HG03103 (cell line): ENCODE measurements at regions not wholly inside any gene's neighbourhood (a gene's known extent, or its start where the extent isn't known, plus 50 kb on each side); places are given as distances from the start of the nearest gene placed in this dataset.

ENCODE experiments used
- ATAC-seq: cut with Tn5 transposase; IDR thresholded peaks from one replicate; pipeline ENCODE4 v1.9.1; 2021; ENCODE audit warnings: low read depth; ENCODE audit not compliant: unreplicated experiment

DNA sequence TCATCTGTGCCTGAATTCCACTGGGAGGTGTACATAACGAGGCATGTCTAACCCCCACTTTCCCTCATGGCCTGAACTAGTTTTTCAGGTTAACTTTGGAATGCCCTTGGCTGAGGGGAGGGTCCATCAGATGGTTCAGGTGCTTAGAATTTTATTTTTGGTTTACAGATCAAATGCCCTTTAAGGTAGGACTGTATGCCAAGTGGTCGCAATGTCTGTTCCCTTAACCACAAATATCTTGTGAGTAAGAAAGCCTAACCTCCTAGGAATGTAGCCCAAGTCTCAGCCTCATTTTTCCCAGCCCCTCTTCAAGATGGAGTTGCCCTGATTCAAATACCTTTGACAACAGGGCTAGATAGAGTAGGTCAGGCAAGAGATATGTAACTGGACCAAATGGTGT lies 78.4 kb downstream of the RNASET2 start:
- no peak for ATAC-seq

DNA sequence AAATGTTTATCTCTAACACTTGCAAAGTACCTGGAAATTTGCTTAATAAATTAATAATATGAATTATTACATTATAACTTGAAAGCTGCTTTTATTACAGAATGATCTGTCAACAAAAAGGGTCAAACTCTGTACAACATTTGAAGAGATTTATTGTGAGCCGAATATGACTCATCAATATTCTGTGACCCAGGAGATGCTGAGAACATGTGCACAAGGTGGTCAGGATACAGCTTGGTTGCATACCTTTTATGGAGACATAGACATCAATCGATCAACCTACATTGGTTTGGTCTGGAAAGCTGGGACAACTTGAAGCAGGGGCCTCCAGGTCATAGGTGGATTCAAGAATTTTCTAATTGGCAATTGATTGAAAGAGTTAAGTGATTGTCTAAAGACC lies 79.0 kb downstream of the RNASET2 start:
- ATAC-seq = no peak

- ATAC-seq = no peak
Observed at GRCh38 chr6:166872531-166873009, 83.8 kb downstream of the RNASET2 start.

- no peak for ATAC-seq
Observed at GRCh38 chr6:166870602-166871208, 85.6 kb downstream of the RNASET2 start.

DNA sequence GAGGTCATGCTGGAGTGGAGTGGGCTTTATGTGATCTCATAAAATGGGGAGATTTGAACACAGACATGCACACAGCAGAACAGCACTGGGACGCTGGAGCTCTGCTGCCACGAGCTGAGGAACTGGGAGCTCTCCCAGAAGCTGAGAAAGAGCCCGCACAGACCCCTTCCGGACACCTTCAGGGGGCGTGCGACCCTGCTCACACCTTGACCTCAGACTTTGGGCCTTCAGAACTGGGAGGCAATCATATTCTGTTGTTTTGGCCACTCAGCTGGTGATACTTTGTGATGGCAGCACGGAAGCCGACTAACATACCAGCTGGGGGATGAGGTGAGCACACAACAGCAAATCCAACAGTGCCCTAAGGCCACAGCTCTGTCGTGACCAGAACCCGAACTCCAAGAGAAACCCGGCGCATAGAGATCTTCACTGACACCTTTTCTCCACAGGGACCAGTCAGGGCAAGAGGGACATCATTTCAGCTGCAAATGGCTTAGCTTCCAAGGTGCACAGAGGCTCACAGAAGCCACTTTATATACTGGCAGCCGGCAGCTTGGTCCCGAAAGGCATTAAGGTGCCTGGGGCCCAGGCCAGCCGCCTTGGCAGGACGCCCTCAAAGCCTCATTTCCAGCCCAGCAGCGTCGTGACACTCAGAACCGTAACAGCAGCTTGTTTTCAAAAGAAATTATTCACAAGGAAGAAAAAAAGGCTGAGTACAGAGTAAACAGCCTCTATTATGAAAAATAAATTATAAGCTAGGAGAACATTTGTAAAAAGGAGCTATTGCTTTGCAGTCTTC lies 89.3 kb downstream of the RNASET2 start:
- no peak for ATAC-seq

DNA sequence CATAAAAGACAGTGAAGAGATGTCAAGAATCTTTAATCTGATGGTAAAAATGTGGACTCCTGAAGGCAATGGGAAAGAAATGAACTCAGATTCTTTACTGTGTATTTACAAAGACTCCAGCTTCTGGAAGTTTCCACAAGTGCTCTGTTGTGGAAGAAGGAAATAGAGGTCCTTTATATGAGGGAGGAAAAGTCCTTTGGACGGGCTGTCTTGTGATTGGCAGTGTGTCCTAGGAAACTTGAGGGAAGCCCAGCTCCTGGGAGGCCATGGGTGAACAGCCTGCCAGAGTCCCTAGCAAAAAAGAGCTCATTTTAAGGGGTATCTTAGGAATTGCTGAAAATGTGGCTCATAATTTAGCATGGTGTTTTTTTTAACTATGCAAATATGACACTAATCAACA lies 92.0 kb downstream of the RNASET2 start:
- ATAC-seq = no peak

DNA sequence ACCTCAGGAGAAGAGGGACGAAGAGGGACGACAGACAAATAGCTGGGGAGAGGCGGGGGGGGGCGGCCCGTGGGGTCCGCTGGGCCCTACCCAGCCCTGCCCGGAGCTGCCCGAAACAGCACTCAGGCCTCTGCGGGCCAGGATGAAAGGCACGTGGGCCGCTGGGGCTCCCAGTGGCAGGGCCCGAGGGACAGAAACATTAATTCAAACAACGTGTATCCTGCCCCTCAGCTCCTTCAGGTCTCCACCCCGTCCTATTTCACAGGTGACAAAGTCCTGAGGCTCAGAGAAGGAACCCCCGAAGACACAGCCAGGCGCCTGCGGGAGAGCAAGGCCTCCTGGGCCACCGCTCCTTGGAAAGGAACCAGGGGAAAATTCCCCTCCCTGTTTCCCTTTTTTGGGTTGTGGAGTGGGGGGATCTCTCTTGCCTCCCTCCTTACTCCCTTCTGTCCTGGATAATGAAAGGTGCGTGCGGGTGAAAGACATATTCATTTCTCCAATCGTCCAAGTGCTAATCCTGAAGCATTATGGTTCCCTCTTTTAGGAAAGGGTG lies 93.3 kb downstream of the RNASET2 start:
- ATAC-seq = no peak

GRCh38 chr6:166862287-166862977 lies 93.9 kb downstream of the RNASET2 start:
- no peak for ATAC-seq

- no peak for ATAC-seq
Observed at GRCh38 chr6:166861961-166862286, 94.4 kb downstream of the RNASET2 start.

DNA sequence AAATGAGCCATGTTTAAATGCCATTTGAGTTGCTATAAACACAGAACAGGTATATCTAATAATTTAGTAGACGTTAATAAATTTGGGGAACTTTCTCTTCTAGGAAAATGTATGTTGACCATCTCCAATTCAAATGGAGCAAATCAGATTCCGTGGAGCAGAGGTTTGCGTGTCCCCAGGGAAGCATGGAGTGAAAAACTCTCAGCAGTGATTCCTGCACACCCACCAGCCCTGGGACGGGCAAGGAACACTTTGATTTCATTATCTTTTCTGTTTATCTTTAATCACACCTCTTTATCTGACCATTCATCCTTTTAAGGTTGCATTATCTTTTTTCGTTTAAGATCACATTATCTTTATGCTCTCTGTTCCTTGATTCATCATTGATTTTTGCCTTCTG lies 95.0 kb downstream of the RNASET2 start:
- no peak for ATAC-seq

DNA sequence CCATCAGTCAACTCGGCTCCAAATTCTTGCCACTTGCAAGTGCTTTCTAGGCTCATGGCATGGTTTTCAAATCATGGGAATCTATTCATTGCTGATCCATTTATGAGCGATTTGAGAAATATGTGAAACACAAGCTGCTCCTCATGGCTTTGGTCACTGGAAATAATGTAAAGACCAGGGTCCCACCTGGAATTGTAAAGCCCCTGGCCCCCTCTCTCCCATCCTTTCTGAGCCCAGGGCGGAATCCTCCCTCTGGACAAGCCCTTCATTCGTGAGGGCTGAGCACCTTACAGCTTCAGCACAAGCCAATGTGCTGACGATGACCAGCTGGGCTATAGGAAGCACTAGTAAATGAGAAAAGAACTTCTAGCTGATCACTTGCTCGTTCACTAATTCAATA lies 96.0 kb downstream of the RNASET2 start:
- no peak for ATAC-seq

- no peak for ATAC-seq
Observed at GRCh38 chr6:166855416-166855815, 100.9 kb downstream of the RNASET2 start.

DNA sequence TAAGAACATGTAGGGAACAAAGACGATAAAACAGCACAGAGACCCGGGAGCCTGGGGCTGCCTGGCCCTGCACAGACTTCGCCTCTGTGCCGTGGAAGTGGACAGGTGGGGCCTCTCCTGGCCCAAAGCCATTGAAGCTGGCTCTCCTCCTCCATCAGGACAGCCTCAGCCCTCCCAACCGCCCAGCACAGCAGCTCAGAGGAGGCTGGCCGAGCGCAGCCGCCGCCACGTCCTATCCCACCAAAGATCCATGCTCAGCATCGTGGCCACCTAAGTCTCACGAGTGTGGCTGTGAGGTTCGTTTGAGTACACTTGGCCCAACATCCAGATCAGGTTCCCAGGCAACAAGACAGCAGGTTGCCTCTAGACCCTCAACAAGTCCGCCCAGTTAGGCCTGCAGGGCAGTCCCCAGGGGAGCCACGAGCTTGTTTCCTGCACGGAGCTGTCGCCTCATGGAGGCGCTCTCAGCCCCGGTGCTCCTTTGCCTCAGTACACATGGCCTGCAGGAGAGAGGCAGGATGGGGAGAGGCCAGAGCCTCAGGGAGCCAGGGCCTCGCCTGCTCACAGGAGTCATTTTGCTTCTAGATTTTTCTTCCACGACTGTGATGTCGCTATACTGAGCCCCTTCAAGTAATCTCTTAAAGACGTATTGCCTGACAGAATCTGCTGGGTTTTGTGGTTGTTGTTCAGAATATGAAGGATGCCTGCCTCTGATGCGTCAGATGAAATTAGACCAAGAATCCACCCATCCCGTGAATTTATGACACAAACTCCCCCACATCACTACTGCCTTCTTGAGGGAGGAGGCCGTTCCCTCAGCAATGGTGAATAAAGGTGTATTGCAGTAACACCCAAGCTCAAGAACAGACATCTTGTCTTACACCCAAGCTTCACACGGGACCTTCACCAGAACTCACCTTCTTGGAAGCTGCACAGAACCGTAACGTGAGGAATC lies 102.7 kb downstream of the RNASET2 start:
- no peak for ATAC-seq

DNA sequence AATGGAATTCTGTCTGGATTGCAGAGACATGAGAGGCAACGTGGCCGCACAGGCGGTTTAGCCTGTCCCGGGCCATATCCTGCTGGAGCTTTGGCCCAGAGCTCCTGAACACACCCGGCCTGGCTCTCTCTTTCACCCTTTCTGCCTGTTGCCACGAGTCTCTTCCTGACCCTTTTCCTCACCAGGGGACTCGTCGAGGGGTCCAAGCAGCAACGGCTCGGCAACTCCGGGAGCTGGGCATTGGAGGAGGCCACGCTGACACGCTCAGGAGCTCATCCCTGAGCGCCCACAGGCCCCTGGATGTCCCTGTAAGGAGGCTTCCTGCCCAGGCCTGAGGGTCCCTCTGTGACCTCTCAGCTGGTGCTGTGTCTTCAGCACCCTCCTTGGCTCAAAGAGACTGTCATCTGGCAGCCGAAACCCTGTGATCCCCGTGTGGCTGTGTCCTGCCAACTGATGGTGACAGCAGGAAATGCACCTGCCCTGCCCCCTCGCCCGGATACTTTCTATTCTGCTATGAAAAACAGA lies 103.8 kb downstream of the RNASET2 start:
- ATAC-seq = no peak

DNA sequence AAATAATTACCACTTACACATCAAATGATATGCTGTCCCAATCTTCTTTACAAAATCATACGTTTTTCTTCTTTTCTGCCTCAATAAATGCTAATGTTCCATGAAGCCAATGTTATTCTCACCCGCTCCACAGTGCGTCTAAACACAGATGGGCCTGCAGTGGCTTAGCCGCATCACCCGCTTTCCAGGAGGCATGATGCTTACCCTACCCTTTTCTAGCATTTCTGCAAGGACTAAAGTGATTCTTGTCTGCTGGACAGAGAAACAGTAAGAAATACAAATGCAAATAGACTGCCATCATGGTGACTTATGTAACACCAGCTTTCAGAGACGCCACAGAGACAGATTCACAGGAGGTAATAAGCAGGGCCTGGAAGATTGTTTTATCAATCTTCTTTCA lies 104.4 kb downstream of the RNASET2 start:
- ATAC-seq = no peak

GRCh38 chr6:166851426-166851825 lies 104.9 kb downstream of the RNASET2 start:
- ATAC-seq = no peak

- no peak for ATAC-seq
Observed at GRCh38 chr6:166850677-166851076, 105.7 kb downstream of the RNASET2 start.

GRCh38 chr6:166849749-166850183 lies 106.6 kb downstream of the RNASET2 start:
- no peak for ATAC-seq

- no peak for ATAC-seq
Observed at GRCh38 chr6:166848979-166849748, 107.2 kb downstream of the RNASET2 start.
